Peyer's patch (tissue), 4 donors: ENCODE measurements at regions not wholly inside any gene's neighbourhood (a gene's known extent, or its start where the extent isn't known, plus 50 kb on each side); places are given as distances from the start of the nearest gene placed in this dataset.
"Not testable (repeated sequence)": the region's sequence is repeated elsewhere in the genome, so short reads cannot be mapped to it uniquely, and the experiment has no call there.

Experiments
- DNase-seq, 3 donors: peaks; one replicate each; pipeline ENCODE4 v3.0.0-alpha.2; 2017 to 2019
- H3K27ac ChIP-seq, 4 donors: fragments of 200-600 bp; sonication (generic); one replicate each; pipeline ENCODE4 v1.5.1; 2016 to 2019
- H3K27me3 ChIP-seq, 2 donors: fragments of 200-600 bp; sonication (generic); one replicate each; pipeline ENCODE4 v1.5.1; 2019
- H3K36me3 ChIP-seq, 3 donors: fragments of 200-600 bp; sonication (generic); one replicate each; pipeline ENCODE4 v1.5.1; 2016 to 2019
- H3K4me1 ChIP-seq, 4 donors: fragments of 200-600 bp; sonication (generic); one replicate each; pipeline ENCODE4 v1.5.1; 2016 to 2019
- H3K4me3 ChIP-seq, 4 donors: fragments of 200-600 bp; sonication (generic); 1 replicate in 3 of 4; 2 replicates in 1 of 4; pipeline ENCODE4 v1.5.1; 2016 to 2019; ENCODE audit warnings: mild to moderate bottlenecking in 1 of 4
- H3K9me3 ChIP-seq, 4 donors: fragments of 200-600 bp; sonication (generic); one replicate each; pipeline ENCODE4 v1.5.1; 2016 to 2019; ENCODE audit warnings: mild to moderate bottlenecking in 1 of 4
- POLR2A ChIP-seq, 2 donors: fragments of 450-650 bp; IDR thresholded peaks; one replicate each; pipeline ENCODE4 v1.5.1; 2017; ENCODE audit warnings: antibody characterized with exemption in 2 of 2, mild to moderate bottlenecking in 2 of 2, moderate library complexity in 2 of 2
- TF ChIP-seq, protein P1 (sequence below), 6 experiments: fragments of 450-650 bp in 4 of 6; fragments of 200-600 bp in 2 of 6; sonication (generic) in 1 of 6; IDR thresholded peaks; one replicate each; pipeline ENCODE4 v1.5.1; 2017 to 2019; ENCODE audit warnings: antibody characterized with exemption in 6 of 6, mild to moderate bottlenecking in 3 of 6, moderate library complexity in 1 of 6

DNA sequence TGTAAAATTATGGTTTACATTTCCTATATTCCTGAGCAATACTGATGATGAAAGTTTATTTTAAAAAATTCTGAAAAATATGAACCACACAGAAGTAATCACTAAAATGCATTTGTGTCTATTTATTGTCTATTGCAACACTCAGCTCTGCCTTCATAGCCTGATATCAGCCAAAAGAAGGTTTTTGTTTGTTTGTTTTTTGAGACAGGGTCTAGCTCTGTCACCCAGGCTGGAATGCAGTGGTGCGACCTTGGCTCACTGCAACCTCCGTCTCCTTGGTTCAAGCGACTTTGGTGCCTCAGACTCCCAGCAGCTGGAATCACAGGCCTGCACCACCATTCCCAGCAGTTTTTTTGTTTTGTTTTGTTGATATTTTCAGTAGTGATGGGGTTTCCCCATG lies 1560.2 kb downstream of the SI start:
- H3K4me1 ChIP-seq = no peaks in the 10 kb centered on the region
- H3K4me3 ChIP-seq = no peak overlapping the region
- H3K9me3 ChIP-seq = no peaks in the 10 kb centered on the region
- TF ChIP-seq POLR2A (IDR thresholded peaks at IDR 0.05) = no peak
- TF ChIP-seq, protein P1, sequence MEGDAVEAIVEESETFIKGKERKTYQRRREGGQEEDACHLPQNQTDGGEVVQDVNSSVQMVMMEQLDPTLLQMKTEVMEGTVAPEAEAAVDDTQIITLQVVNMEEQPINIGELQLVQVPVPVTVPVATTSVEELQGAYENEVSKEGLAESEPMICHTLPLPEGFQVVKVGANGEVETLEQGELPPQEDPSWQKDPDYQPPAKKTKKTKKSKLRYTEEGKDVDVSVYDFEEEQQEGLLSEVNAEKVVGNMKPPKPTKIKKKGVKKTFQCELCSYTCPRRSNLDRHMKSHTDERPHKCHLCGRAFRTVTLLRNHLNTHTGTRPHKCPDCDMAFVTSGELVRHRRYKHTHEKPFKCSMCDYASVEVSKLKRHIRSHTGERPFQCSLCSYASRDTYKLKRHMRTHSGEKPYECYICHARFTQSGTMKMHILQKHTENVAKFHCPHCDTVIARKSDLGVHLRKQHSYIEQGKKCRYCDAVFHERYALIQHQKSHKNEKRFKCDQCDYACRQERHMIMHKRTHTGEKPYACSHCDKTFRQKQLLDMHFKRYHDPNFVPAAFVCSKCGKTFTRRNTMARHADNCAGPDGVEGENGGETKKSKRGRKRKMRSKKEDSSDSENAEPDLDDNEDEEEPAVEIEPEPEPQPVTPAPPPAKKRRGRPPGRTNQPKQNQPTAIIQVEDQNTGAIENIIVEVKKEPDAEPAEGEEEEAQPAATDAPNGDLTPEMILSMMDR (IDR thresholded peaks at IDR 0.05) = no peak
- no peaks in the 10 kb centered on the region for H3K27me3 ChIP-seq
- DNase-seq = no peak
- no peak overlapping the region for H3K27ac ChIP-seq
- H3K36me3 ChIP-seq = no peaks in the 10 kb centered on the region

DNA sequence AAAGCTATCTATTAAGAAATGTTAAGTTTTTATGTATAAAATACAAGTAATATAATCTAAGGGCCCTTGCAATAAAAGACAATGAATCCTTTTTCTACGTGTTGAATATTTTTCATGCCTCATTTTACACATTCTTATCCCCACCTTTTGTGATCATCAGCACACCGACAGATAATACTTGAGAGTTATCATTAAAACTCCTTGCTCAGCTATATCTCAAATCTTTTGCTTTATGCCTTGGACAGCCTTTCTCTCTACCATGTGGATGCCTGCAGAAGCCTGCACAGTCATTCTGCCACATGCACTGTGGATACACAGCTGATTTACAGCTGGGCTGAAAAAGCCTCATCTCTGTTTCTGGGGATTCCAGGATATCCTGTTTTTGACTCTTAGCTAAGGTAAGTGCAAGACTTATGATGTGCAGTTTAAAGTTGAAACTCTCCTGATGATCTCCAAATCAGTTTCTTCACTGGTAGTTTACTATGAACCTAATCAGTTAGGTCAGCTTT lies 1565.1 kb downstream of the SI start:
- no peaks in the 10 kb centered on the region for H3K4me1 ChIP-seq
- H3K9me3 ChIP-seq = no peaks in the 10 kb centered on the region
- TF ChIP-seq, protein P1 (IDR thresholded peaks at IDR 0.05) = no peak
- no peak for TF ChIP-seq POLR2A (IDR thresholded peaks at IDR 0.05)
- H3K27ac ChIP-seq = no peak overlapping the region
- H3K27me3 ChIP-seq = no peaks in the 10 kb centered on the region
- no peak for DNase-seq
- no peak overlapping the region for H3K4me3 ChIP-seq
- no peaks in the 10 kb centered on the region for H3K36me3 ChIP-seq

DNA sequence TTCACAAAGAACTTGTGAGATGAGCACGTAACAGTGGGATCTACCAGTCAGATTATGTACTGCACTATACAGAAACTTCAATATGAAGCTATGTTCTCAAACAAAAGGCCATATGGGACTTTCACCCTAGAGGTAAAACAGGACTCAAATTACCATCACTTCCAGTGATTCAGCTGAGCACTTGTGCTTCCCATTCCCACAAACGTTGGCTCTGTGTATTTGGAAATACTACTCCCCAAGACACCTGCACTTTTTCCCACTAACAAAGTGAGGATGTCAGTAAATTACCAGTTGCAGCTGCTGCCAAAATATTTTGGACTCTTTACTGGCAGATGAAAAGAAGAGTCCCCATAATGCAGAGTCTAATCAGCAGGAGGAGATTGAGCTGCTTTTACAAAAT lies 1570.1 kb downstream of the SI start:
- no peaks in the 10 kb centered on the region for H3K27me3 ChIP-seq
- no peak overlapping the region for H3K27ac ChIP-seq
- no peak overlapping the region for H3K4me3 ChIP-seq
- no peaks in the 10 kb centered on the region for H3K4me1 ChIP-seq
- no peak for DNase-seq
- TF ChIP-seq POLR2A (IDR thresholded peaks at IDR 0.05) = no peak
- TF ChIP-seq, protein P1 (IDR thresholded peaks at IDR 0.05) = no peak
- H3K36me3 ChIP-seq = no peaks in the 10 kb centered on the region
- no peaks in the 10 kb centered on the region for H3K9me3 ChIP-seq

DNA sequence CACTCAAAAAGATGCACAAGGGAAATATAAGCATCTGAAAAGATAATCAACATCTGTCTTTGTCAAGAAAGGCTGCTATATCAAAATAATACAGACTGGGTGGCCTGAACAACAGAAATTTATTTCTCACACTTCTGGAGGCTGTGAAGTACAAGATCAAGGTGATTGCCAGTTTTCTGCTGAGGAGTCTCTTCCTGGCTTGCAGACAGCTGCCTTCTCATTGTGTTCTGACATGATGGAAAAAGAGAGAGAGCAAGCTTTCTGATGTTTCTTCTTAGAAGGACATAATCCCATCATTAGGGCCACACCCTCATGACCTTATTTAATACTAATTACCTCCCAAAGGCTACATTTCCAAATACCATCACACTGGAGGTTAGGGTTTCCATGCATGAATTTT lies 1573.3 kb downstream of the SI start:
- H3K9me3 ChIP-seq = no peaks in the 10 kb centered on the region
- no peaks in the 10 kb centered on the region for H3K4me1 ChIP-seq
- DNase-seq = no peak
- H3K36me3 ChIP-seq = no peaks in the 10 kb centered on the region
- no peak overlapping the region for H3K27ac ChIP-seq
- no peak overlapping the region for H3K4me3 ChIP-seq
- no peaks in the 10 kb centered on the region for H3K27me3 ChIP-seq
- no peak for TF ChIP-seq POLR2A (IDR thresholded peaks at IDR 0.05)
- TF ChIP-seq, protein P1 (IDR thresholded peaks at IDR 0.05) = no peak

DNA sequence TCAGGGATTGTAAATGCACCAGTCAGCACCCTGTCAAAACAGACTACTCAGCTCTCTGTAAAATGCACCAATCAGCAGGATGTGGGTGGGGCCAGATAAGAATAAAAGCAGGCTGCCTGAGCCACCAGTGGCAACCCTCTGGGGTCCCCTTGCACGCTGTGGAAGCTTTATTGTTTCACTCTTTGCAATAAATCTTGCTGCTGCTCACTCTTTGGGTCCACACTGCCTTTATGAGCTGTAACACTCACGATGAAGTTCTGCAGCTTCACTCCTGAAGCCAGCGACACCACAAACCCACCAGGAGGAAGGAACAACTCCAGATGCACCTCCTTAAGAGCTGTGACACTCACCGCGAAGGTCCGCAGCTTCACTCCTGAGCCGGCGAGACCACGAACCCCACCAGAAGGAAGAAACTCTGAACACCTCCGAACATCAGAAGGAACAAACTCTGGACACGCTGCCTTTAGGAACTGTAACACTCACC lies 1578.5 kb downstream of the SI start:
- H3K4me3 ChIP-seq, DNase-seq, H3K36me3 ChIP-seq, H3K27ac ChIP-seq, H3K9me3 ChIP-seq, H3K27me3 ChIP-seq, H3K4me1 ChIP-seq: not testable (repeated sequence)

DNA sequence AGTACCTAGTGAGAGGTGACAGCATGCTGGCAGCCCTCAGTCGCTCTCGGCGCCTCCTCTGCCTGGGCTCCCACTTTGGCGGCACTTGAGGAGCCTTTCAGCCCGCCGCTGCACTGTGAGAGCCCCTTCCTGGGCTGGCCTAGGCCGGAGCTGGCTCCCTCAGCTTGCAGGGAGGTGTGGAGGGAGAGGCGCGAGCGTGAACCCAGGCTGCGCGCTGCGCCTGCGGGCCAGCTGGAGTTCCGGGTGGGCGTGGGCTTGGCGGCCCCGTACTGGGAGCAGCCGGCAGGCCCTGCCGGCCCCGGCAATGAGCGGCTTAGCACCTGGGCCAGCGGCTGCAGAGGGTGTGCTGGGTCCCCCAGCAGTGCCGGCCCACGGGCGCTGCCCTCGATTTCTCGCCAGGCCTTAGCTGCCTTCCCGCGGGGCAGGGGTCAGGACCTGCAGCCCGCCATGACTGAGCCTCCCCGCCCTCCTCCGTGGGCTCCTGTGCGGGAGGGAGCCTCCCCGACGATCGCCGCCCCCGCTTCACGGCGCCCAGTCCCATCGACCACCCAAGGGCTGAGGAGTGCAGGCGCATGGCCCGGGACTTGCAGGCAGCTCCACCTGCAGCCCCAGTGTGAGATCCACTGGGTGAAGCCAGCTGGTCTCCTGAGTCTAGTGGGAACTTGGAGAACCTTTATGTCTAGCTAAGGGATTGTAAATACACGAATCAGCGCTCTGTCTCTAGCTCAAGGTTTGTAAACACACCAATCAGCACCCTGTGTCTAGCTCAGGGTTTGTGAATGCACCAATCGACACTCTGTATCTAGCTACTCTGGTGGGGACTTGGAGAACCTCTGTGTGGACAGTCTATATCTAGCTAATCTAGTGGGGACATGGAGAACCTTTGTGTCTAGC lies 1579.2 kb downstream of the SI start:
- H3K4me1 ChIP-seq = not testable (repeated sequence)

More for the DNA sequence above, 1579.2 kb downstream of the SI start:
- H3K27ac ChIP-seq, H3K4me3 ChIP-seq, H3K27me3 ChIP-seq, DNase-seq, H3K36me3 ChIP-seq, H3K9me3 ChIP-seq: not testable (repeated sequence)
